HCT116 (cell line): ENCODE measurements at regions not wholly inside any gene's neighbourhood (a gene's known extent, or its start where the extent isn't known, plus 50 kb on each side); places are given as distances from the start of the nearest gene placed in this dataset.

Experiments used
- CEBPB ChIP-seq: IDR thresholded peaks from 2 replicates; pipeline ENCODE4 v1.6.1; 2012; ENCODE audit warnings: low read depth
- EZH2 ChIP-seq: fragments of 200-600 bp; sonication (generic); IDR thresholded peaks from 2 replicates; pipeline ENCODE4 v1.6.1; 2017; ENCODE audit warnings: antibody characterized with exemption, mixed run types
- JUND ChIP-seq: IDR thresholded peaks from 2 replicates; pipeline ENCODE4 v1.6.1; 2012
- POLR2A ChIP-seq: IDR thresholded peaks from 2 replicates; pipeline ENCODE4 v1.7.0; 2011; ENCODE audit warnings: borderline replicate concordance; ENCODE audit not compliant: insufficient read depth, insufficient read length; ENCODE audit errors: extremely low read depth
- POLR2AphosphoS5 ChIP-seq: IDR thresholded peaks from 2 replicates; pipeline ENCODE4 v1.6.1; 2011; ENCODE audit warnings: mild to moderate bottlenecking, low read depth, low read length, moderate library complexity
- RAD21 ChIP-seq: IDR thresholded peaks from 2 replicates; pipeline ENCODE4 v1.6.1; 2012; ENCODE audit warnings: low read depth, mild to moderate bottlenecking
- SRF ChIP-seq: IDR thresholded peaks from 2 replicates; pipeline ENCODE4 v1.6.1; 2012; ENCODE audit warnings: low read depth
- YY1 ChIP-seq: IDR thresholded peaks from 2 replicates; pipeline ENCODE4 v1.6.1; 2011; ENCODE audit warnings: low read length, low read depth, moderate library complexity, mild to moderate bottlenecking; ENCODE audit not compliant: insufficient replicate concordance; ENCODE audit errors: extremely low read depth
- ZFX ChIP-seq: fragments of 450-650 bp; IDR thresholded peaks from 2 replicates; pipeline ENCODE4 v1.6.1; 2017
- TF ChIP-seq, protein P1 (sequence below), 3 experiments: fragments of 200-600 bp in 1 of 3; sonication (generic) in 1 of 3; IDR thresholded peaks in 2 of 3; conservative IDR thresholded peaks in 1 of 3; 2 replicates each; pipeline ENCODE4 v1.5.1; 2012 to 2017; ENCODE audit warnings: low read depth in 2 of 3, low read length in 2 of 3, antibody characterized with exemption in 1 of 3, borderline replicate concordance in 1 of 3, control low read depth in 1 of 3, mild to moderate bottlenecking in 1 of 3, mixed read lengths in 1 of 3, mixed run types in 1 of 3, moderate library complexity in 1 of 3; ENCODE audit not compliant: insufficient read depth in 1 of 3
- TF ChIP-seq, protein P2 (sequence below): IDR thresholded peaks from 2 replicates; pipeline ENCODE4 v1.6.1; 2012

DNA sequence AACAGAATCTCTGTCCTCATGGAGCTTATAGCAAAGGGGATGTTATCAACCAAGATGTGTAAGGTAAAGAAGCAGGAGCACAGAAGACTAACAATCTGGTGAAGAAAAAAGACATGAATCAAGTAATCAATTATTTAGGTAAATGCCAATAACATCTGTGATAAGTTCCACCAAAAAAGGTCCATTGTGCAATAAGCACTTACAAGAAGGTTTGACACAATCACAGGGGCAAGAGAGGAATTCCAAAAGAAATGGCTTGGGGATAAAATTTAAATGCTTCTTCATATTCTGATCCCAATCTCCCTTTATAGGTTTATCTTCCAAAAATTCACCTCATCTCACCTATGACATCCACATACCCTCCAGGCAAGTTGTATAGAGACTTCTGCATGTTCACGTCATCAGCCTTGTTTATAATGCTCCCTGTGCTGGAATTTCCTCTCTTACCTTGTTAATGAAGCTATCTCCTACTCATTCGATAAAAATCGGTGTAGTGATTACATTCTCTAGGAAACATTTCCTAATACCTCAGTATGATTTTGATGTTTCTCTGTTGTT lies 53.6 kb upstream of the DPT start:
- TF ChIP-seq, protein P1, sequence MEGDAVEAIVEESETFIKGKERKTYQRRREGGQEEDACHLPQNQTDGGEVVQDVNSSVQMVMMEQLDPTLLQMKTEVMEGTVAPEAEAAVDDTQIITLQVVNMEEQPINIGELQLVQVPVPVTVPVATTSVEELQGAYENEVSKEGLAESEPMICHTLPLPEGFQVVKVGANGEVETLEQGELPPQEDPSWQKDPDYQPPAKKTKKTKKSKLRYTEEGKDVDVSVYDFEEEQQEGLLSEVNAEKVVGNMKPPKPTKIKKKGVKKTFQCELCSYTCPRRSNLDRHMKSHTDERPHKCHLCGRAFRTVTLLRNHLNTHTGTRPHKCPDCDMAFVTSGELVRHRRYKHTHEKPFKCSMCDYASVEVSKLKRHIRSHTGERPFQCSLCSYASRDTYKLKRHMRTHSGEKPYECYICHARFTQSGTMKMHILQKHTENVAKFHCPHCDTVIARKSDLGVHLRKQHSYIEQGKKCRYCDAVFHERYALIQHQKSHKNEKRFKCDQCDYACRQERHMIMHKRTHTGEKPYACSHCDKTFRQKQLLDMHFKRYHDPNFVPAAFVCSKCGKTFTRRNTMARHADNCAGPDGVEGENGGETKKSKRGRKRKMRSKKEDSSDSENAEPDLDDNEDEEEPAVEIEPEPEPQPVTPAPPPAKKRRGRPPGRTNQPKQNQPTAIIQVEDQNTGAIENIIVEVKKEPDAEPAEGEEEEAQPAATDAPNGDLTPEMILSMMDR (IDR thresholded peaks at IDR 0.05 in 2 of 3, conservative IDR thresholded peaks at IDR 0.05 in 1 of 3; ENCODE audit: borderline replicate concordance in 1 of 3, insufficient read depth in 1 of 3, low read depth in 2 of 3, low read length in 2 of 3) = no peak
- TF ChIP-seq JUND (no peak), POLR2AphosphoS5 (no peak), YY1 (no peak), ZFX (no peak), POLR2A (no peak), EZH2 (no peak), RAD21 (no peak), SRF (no peak), CEBPB (no peak)
- TF ChIP-seq, protein P2, sequence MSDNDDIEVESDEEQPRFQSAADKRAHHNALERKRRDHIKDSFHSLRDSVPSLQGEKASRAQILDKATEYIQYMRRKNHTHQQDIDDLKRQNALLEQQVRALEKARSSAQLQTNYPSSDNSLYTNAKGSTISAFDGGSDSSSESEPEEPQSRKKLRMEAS = no peak
